ENCODE measurements at regions not wholly inside any gene's neighbourhood (a gene's known extent, or its start where the extent isn't known, plus 50 kb on each side); places are given as distances from the start of the nearest gene placed in this dataset.

DNA sequence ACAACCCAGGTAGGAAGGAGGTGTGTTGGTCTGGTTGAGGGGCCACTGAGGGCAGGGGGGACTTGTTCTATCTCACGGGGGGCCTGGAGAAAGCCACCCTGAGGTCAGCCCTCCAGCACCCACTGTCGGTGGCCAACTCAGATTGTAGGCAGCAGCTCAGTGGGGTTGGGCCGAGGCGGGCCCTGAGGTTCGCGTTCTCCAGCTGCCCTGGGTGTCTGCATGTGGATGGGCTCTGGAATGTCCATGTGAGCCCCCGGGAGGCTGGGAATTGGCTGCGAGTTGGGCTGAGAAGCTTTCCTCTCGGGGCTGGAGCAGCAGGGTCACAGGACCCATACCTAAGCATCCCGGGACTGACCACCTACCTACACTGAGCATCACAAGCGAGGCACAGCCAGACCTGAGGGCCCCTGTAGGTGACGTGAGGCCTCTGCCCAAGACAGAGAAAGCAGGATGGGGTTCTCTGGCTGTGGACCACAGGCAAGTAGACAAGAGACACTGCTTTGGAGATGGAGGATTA lies 70.3 kb upstream of the HAAO start:
- TF ChIP-seq, protein P1, sequence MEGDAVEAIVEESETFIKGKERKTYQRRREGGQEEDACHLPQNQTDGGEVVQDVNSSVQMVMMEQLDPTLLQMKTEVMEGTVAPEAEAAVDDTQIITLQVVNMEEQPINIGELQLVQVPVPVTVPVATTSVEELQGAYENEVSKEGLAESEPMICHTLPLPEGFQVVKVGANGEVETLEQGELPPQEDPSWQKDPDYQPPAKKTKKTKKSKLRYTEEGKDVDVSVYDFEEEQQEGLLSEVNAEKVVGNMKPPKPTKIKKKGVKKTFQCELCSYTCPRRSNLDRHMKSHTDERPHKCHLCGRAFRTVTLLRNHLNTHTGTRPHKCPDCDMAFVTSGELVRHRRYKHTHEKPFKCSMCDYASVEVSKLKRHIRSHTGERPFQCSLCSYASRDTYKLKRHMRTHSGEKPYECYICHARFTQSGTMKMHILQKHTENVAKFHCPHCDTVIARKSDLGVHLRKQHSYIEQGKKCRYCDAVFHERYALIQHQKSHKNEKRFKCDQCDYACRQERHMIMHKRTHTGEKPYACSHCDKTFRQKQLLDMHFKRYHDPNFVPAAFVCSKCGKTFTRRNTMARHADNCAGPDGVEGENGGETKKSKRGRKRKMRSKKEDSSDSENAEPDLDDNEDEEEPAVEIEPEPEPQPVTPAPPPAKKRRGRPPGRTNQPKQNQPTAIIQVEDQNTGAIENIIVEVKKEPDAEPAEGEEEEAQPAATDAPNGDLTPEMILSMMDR (conservative IDR thresholded peaks at IDR 0.05; ENCODE audit: low read length): no peak
- TF ChIP-seq EZH2phosphoT487 (IDR thresholded peaks at IDR 0.05; ENCODE audit: borderline replicate concordance, low read depth, low read length): no peak

Data from OCI-LY7 (cell line).